Brain microvascular endothelial cell (primary cell): ENCODE measurements at regions not wholly inside any gene's neighbourhood (a gene's known extent, or its start where the extent isn't known, plus 50 kb on each side); places are given as distances from the start of the nearest gene placed in this dataset.

ENCODE experiments used
- DNase-seq: peaks from one replicate; pipeline ENCODE4 v3.0.0-alpha.2; 2020
- H3K27ac ChIP-seq: fragments of 250-450 bp; sonication (Bioruptor Pico); 2 replicates; pipeline ENCODE4 v1.5.1; 2020; ENCODE audit warnings: mild to moderate bottlenecking, moderate library complexity
- H3K27me3 ChIP-seq: fragments of 250-450 bp; sonication (Bioruptor Pico); replicated peaks from 2 replicates; pipeline ENCODE4 v1.5.1; 2020; ENCODE audit warnings: mild to moderate bottlenecking
- H3K36me3 ChIP-seq: fragments of 250-450 bp; sonication (Bioruptor Pico); replicated peaks from 2 replicates; pipeline ENCODE4 v1.5.1; 2020; ENCODE audit warnings: mild to moderate bottlenecking
- H3K4me3 ChIP-seq: 2 replicates; pipeline ENCODE4 v1.5.1; 2011; ENCODE audit warnings: low read depth, mild to moderate bottlenecking, control low read depth, low read length, moderate library complexity
- CTCF ChIP-seq: IDR thresholded peaks from 2 replicates; pipeline ENCODE4 v1.5.1; 2011; ENCODE audit warnings: low read depth, mild to moderate bottlenecking, moderate library complexity, low read length, control low read depth, inconsistent platforms; ENCODE audit errors: missing control alignments
- in situ Hi-C: cut with HindIII; loops from 2 replicates; pipeline ENCODE4 v1.10.0; 2017; ENCODE audit warnings: low sequenced_read_pairs, low pct_ligation_motif_present

DNA sequence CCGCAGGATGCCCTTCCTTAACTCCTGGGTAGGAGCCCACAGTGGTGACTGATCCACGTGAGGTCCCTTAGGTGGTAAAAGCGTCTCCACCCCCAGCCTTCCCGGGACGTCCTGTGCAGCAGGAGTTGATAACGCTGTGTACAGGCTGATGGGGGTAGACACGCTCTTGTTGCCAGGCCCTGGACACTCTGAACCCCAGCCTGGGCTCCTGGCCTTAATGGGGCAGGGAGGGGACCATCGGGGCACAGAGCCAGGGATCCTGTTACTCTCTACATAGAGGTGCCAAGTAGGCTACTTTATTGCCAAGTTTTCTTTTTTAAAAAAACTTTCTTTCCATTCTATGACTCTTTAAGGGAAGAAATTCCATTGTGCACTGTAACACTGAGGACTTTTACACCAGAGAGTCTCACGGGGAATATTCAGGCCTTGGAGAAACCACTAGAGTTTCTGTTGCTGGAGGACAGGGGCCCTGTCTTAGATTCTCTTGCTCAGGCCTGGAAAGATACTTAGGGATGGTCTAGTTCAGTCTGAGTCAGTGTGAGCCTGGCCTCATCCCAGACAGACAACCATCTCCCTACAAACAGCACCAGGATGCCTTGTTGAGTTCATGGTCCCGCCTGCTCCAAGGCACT lies 104.3 kb upstream of the RNU6-1 start:
- TF ChIP-seq CTCF: no peak
- Histone ChIP-seq H3K27ac (no peak overlapping the region), H3K36me3 (no peaks in the 10 kb centered on the region), H3K27me3 (no peaks in the 10 kb centered on the region), H3K4me3 (no peak overlapping the region)
- DNase-seq: no peak
- in situ Hi-C loops: no loop called here

DNA sequence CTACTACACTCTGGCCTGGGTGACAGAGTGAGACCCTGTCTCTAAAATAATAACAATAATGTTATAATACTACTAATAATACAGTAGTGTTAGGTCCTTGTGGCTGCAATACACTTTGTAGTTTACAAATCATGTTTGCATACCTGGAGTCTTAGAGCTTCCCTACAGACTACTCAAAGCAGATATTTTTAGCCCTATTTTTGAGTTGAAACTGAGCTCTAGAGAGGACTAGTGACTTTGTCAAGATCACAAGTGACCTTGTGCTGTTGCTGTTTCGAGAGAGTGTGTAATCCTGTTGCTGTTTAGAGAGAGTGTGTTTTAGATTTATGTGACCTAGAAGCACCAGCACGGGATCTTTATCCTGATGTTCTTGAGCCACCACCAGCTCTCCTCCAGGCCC lies 105.3 kb upstream of the RNU6-1 start:
- H3K27ac ChIP-seq: no peak overlapping the region
- H3K4me3 ChIP-seq: no peak overlapping the region
- no peaks in the 10 kb centered on the region for H3K36me3 ChIP-seq
- in situ Hi-C loops: no loop called here
- DNase-seq: no peak
- no peak for TF ChIP-seq CTCF
- no peaks in the 10 kb centered on the region for H3K27me3 ChIP-seq

GRCh38 chr15:67945951-67946700 lies 106.3 kb upstream of the RNU6-1 start:
- Histone ChIP-seq H3K4me3 (no peak overlapping the region), H3K27me3 (no peaks in the 10 kb centered on the region), H3K36me3 (no peaks in the 10 kb centered on the region), H3K27ac (no peak overlapping the region)
- in situ Hi-C loops: no loop called here
- peak; percentile 26 for DNase-seq
- TF ChIP-seq CTCF: no peak

- in situ Hi-C loops: no loop called here
- no peak overlapping the region for H3K4me3 ChIP-seq
- H3K27ac ChIP-seq: no peak overlapping the region
- no peaks in the 10 kb centered on the region for H3K27me3 ChIP-seq
- no peak for DNase-seq
- no peaks in the 10 kb centered on the region for H3K36me3 ChIP-seq
- TF ChIP-seq CTCF: no peak
Observed at GRCh38 chr15:67946701-67947100, 106.9 kb upstream of the RNU6-1 start.

DNA sequence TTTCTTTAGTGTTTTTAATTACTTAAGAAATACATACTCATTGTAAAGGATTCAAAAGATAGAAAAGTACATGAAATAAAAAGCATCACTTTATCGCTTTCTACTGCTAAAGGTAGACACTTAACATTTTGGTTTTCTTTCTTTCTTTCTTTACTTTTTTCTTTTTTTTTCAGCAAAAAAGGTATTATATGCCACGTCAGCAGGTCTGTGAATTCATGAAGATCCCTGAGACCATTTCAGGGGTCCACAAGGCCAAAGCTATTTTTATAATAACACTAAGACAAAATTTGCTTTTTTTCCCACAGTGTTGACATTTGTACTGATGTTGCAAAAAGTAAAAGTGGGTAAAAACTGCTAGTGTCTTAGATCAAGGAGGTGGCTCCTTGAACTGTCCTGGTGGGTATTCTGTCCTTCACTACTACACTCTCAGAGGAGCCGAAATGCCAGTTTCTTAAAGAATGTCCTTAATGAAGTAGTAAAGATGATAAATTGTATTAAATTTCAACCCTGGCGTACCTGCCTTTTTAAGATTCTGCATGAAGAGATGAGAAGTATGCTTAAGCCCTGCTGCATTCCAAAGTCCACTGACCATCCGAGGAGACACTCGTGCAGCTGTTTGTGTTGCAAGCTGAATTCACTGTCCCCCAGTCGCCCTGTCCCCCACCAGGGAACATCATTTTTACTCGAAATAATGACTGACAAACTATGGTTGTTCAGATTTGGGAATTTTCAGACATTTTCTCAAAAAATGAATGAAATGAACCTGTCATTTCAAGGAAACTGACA lies 106.7 kb upstream of the PIAS1 start:
- no peaks in the 10 kb centered on the region for H3K27me3 ChIP-seq
- TF ChIP-seq CTCF: no peak
- in situ Hi-C loops: no loop called here
- H3K36me3 ChIP-seq: no peaks in the 10 kb centered on the region
- DNase-seq: no peak
- H3K4me3 ChIP-seq: no peak overlapping the region
- no peak overlapping the region for H3K27ac ChIP-seq
